Fibroblast of lung (primary cell): ENCODE measurements at regions not wholly inside any gene's neighbourhood (a gene's known extent, or its start where the extent isn't known, plus 50 kb on each side); places are given as distances from the start of the nearest gene placed in this dataset.

ENCODE experiments used
- EZH2 ChIP-seq: IDR thresholded peaks from 2 replicates; pipeline ENCODE4 v1.5.1; 2012; ENCODE audit warnings: low read length, control low read depth, mild to moderate bottlenecking; ENCODE audit errors: missing control alignments
- TF ChIP-seq, protein P1 (sequence below), 2 donors: IDR thresholded peaks in 1 of 2; conservative IDR thresholded peaks in 1 of 2; 1 replicate in 1 of 2; 2 replicates in 1 of 2; pipeline ENCODE4 v1.5.1; 2011 to 2012; ENCODE audit warnings: low read length in 2 of 2, control low read depth in 1 of 2, inconsistent platforms in 1 of 2, low read depth in 1 of 2, mild to moderate bottlenecking in 1 of 2

- TF ChIP-seq EZH2 = no peak
- TF ChIP-seq, protein P1, sequence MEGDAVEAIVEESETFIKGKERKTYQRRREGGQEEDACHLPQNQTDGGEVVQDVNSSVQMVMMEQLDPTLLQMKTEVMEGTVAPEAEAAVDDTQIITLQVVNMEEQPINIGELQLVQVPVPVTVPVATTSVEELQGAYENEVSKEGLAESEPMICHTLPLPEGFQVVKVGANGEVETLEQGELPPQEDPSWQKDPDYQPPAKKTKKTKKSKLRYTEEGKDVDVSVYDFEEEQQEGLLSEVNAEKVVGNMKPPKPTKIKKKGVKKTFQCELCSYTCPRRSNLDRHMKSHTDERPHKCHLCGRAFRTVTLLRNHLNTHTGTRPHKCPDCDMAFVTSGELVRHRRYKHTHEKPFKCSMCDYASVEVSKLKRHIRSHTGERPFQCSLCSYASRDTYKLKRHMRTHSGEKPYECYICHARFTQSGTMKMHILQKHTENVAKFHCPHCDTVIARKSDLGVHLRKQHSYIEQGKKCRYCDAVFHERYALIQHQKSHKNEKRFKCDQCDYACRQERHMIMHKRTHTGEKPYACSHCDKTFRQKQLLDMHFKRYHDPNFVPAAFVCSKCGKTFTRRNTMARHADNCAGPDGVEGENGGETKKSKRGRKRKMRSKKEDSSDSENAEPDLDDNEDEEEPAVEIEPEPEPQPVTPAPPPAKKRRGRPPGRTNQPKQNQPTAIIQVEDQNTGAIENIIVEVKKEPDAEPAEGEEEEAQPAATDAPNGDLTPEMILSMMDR (conservative IDR thresholded peaks at IDR 0.05 in 1 of 2, IDR thresholded peaks at IDR 0.05 in 1 of 2; ENCODE audit: low read depth in 1 of 2, low read length in 2 of 2) = no peak
Observed at GRCh38 chr1:106458866-106459265, 597.6 kb upstream of the PRMT6 start.
